ENCODE measurements at regions not wholly inside any gene's neighbourhood (a gene's known extent, or its start where the extent isn't known, plus 50 kb on each side); places are given as distances from the start of the nearest gene placed in this dataset.

GRCh38 chr13:40251343-40252032, 415.0 kb downstream of the FOXO1 start:
- TF ChIP-seq CTCF (IDR thresholded peaks at IDR 0.05) = no peak
- Histone ChIP-seq H3K36me3 (ENCODE audit: low read depth) (no peaks in the 10 kb centered on the region), H3K4me3 (no peak overlapping the region), H3K4me1 (ENCODE audit: low read depth) (no peaks in the 10 kb centered on the region), H3K9me3 (no peaks in the 10 kb centered on the region)
- intact Hi-C loops (cut with DNase I, micrococcal nuclease) = no loop called here
- no peak for ATAC-seq
- no peak for DNase-seq

DNA sequence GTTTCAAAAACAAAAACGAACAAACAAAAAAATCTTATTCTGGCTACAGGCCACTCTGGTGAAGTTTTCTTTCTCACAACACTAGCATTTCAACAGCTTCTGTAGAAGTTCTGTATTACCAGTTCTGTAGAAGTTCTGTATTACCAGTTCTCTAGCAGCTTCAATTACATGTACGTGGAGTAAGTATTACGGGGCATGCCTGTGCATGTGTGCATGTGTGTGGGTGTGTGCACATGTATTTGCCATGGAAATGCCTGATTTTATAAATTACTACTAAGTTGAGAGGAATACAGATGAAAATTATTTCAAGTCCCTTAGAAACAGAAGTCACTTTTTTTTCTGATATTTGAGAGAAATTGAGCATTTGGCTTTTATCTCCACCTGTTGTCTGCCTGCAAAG, 414.2 kb downstream of the FOXO1 start:
- intact Hi-C loops (cut with DNase I, micrococcal nuclease) = no loop called here
- Histone ChIP-seq H3K4me1 (ENCODE audit: low read depth) (no peaks in the 10 kb centered on the region), H3K9me3 (no peaks in the 10 kb centered on the region), H3K36me3 (ENCODE audit: low read depth) (no peaks in the 10 kb centered on the region), H3K4me3 (no peak overlapping the region)
- ATAC-seq (no peak), DNase-seq (no peak)
- no peak for TF ChIP-seq CTCF (IDR thresholded peaks at IDR 0.05)

GRCh38 chr13:40252676-40253075, 413.8 kb downstream of the FOXO1 start:
- Histone ChIP-seq H3K4me1 (ENCODE audit: low read depth) (no peaks in the 10 kb centered on the region), H3K4me3 (no peak overlapping the region), H3K36me3 (ENCODE audit: low read depth) (no peaks in the 10 kb centered on the region), H3K9me3 (no peaks in the 10 kb centered on the region)
- ATAC-seq (no peak), DNase-seq (no peak)
- intact Hi-C loops (cut with DNase I, micrococcal nuclease) = no loop called here
- TF ChIP-seq CTCF (IDR thresholded peaks at IDR 0.05) = no peak

GRCh38 chr13:40254394-40254793, 412.0 kb downstream of the FOXO1 start:
- Histone ChIP-seq H3K4me1 (ENCODE audit: low read depth) (no peaks in the 10 kb centered on the region), H3K36me3 (ENCODE audit: low read depth) (no peaks in the 10 kb centered on the region), H3K9me3 (no peaks in the 10 kb centered on the region), H3K4me3 (no peak overlapping the region)
- TF ChIP-seq CTCF (IDR thresholded peaks at IDR 0.05) = no peak
- DNase-seq = no peak
- no peak for ATAC-seq
- intact Hi-C loops (cut with DNase I, micrococcal nuclease) = no loop called here

- ATAC-seq (no peak), DNase-seq (no peak)
- H3K9me3 ChIP-seq = no peaks in the 10 kb centered on the region
- H3K4me1 ChIP-seq (ENCODE audit: low read depth) = no peaks in the 10 kb centered on the region
- H3K36me3 ChIP-seq (ENCODE audit: low read depth) = no peaks in the 10 kb centered on the region
- H3K4me3 ChIP-seq = no peak overlapping the region
- intact Hi-C loops (cut with DNase I, micrococcal nuclease) = no loop called here
- TF ChIP-seq CTCF (IDR thresholded peaks at IDR 0.05) = no peak
These were observed 410.9 kb downstream of the FOXO1 start for GRCh38 chr13:40255551-40255950.

DNA sequence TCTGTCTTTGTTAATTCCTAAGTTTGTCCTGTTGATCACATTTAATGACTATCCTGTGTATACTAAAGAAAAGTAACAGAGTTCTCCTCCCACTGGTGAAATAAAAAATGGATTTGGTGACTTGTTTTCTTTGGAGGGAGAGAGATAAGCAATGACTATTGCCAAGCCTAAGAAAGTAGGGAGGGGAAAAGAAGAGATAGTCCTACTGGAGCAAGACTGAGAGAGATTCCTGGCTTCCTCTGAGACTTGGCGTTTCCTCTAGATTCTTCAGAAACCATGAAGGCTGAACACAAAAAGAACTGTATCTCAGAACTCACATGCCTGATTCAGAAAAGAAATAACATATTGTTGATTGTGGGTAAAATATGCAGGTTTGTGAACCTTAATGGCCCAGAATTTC, 406.5 kb downstream of the FOXO1 start:
- no peak for ATAC-seq

More for the DNA sequence above, 406.5 kb downstream of the FOXO1 start:
- Histone ChIP-seq H3K36me3 (ENCODE audit: low read depth) (no peaks in the 10 kb centered on the region), H3K4me1 (ENCODE audit: low read depth) (no peaks in the 10 kb centered on the region), H3K9me3 (no peaks in the 10 kb centered on the region), H3K4me3 (no peak overlapping the region)
- TF ChIP-seq CTCF (IDR thresholded peaks at IDR 0.05) = no peak
- intact Hi-C loops (cut with DNase I, micrococcal nuclease) = no loop called here
- DNase-seq = no peak

All from mucosa of descending colon (tissue), 3 donors.